NOMO-1 treated with dmso at 0.1 percent for 144 hours (cell line): ENCODE measurements at regions not wholly inside any gene's neighbourhood (a gene's known extent, or its start where the extent isn't known, plus 50 kb on each side); places are given as distances from the start of the nearest gene placed in this dataset.

Experiments used
- DNase-seq: peaks from one replicate; lab custom pipeline; 2025; ENCODE audit not compliant: unreplicated experiment; lab: John Stamatoyannopoulos, UW

GRCh38 chr16:5442054-5442453 lies 344.5 kb upstream of the EEF2KMT start:
- no peak for DNase-seq

GRCh38 chr16:5438591-5438990 lies 341.0 kb upstream of the EEF2KMT start:
- DNase-seq = no peak

- no peak for DNase-seq
Observed at GRCh38 chr16:5433587-5433986, 336.0 kb upstream of the EEF2KMT start.

- no peak for DNase-seq
Observed at GRCh38 chr16:5432166-5432565, 334.6 kb upstream of the EEF2KMT start.

GRCh38 chr16:5430598-5430997 lies 333.0 kb upstream of the EEF2KMT start:
- DNase-seq = peak; percentile 0

GRCh38 chr16:5428932-5429331 lies 331.3 kb upstream of the EEF2KMT start:
- no peak for DNase-seq

GRCh38 chr16:5427571-5427970 lies 330.0 kb upstream of the EEF2KMT start:
- DNase-seq = no peak

- DNase-seq = no peak
Observed at GRCh38 chr16:5422643-5423496, 325.3 kb upstream of the EEF2KMT start.

GRCh38 chr16:5422047-5422446 lies 324.5 kb upstream of the EEF2KMT start:
- DNase-seq = no peak

- DNase-seq = no peak
Observed at GRCh38 chr16:5416013-5416412, 318.4 kb upstream of the EEF2KMT start.

GRCh38 chr16:5415123-5415522 lies 317.5 kb upstream of the EEF2KMT start:
- DNase-seq = no peak

- no peak for DNase-seq
Observed at GRCh38 chr16:5412731-5413130, 315.1 kb upstream of the EEF2KMT start.

- DNase-seq = no peak
Observed at GRCh38 chr16:5398203-5398602, 300.6 kb upstream of the EEF2KMT start.

- DNase-seq = no peak
Observed at GRCh38 chr16:5396880-5397279, 299.3 kb upstream of the EEF2KMT start.

- no peak for DNase-seq
Observed at GRCh38 chr16:5393070-5393469, 295.5 kb upstream of the EEF2KMT start.

GRCh38 chr16:5386989-5387388 lies 289.4 kb upstream of the EEF2KMT start:
- no peak for DNase-seq

- DNase-seq = no peak
Observed at GRCh38 chr16:5385811-5386210, 288.2 kb upstream of the EEF2KMT start.

GRCh38 chr16:5385115-5385514 lies 287.5 kb upstream of the EEF2KMT start:
- no peak for DNase-seq

GRCh38 chr16:5383737-5384136 lies 286.1 kb upstream of the EEF2KMT start:
- DNase-seq = no peak

GRCh38 chr16:5382484-5382883 lies 284.9 kb upstream of the EEF2KMT start:
- no peak for DNase-seq

GRCh38 chr16:5381481-5381880 lies 283.9 kb upstream of the EEF2KMT start:
- no peak for DNase-seq

- no peak for DNase-seq
Observed at GRCh38 chr16:5379954-5380353, 282.4 kb upstream of the EEF2KMT start.

- no peak for DNase-seq
Observed at GRCh38 chr16:5378531-5378930, 280.9 kb upstream of the EEF2KMT start.
